GM19468 (cell line): ENCODE measurements at regions not wholly inside any gene's neighbourhood (a gene's known extent, or its start where the extent isn't known, plus 50 kb on each side); places are given as distances from the start of the nearest gene placed in this dataset.
"Not testable (repeated sequence)": the region's sequence is repeated elsewhere in the genome, so short reads cannot be mapped to it uniquely, and the experiment has no call there.

Experiments used
- ATAC-seq: cut with Tn5 transposase; IDR thresholded peaks from one replicate; pipeline ENCODE4 v1.9.1; 2021; ENCODE audit warnings: mild to moderate bottlenecking, moderate library complexity, moderate number of reproducible peaks; ENCODE audit not compliant: unreplicated experiment; ENCODE audit errors: extremely low read depth

DNA sequence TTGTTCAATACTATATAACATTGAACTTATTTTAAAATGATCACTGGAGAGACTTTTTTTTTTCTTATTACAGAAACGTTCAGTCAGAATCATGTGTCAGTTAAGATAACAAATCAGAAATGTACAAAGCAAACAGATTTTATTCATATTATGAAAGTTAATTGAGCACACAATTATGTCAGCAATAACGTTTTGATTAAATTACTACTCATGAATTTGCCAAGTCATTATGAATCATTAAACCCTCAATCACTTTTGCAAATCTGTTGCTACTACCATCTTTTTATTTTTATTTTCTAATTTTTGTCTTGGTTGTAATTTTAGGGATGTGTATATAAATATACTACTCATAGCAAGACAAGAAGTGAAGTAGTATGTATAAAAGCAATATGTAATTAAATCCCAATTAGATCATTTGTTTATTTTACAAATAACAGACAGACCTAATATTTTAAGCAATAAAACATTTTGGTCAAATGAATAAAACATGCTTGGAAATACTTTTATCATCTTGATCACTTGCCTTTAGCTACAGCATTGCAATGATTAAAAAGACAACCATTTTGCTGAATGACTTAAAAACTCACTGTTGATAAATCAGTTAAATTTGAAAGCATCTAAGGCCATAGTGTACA, 893.4 kb upstream of the MIR17HG start:
- no peak for ATAC-seq

DNA sequence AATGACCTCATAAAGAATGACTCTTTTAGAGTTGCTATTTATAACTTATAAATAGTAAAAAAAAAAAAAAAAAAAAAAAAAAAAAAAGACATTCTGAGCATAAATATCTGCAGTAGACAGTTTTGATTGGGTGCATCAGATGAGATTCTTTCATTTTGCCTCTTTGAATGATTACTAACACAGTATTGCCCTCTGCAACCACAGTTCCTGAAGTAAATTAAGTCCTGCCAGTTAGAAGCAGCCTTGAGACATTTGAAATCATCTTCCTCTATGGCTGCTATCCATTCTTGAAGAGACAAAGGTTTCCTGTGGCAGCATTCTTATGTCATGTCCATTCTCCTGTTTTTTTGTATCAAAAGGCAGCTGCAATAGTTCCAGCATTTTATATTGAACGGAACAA, 892.4 kb upstream of the MIR17HG start:
- ATAC-seq, result no peak

DNA sequence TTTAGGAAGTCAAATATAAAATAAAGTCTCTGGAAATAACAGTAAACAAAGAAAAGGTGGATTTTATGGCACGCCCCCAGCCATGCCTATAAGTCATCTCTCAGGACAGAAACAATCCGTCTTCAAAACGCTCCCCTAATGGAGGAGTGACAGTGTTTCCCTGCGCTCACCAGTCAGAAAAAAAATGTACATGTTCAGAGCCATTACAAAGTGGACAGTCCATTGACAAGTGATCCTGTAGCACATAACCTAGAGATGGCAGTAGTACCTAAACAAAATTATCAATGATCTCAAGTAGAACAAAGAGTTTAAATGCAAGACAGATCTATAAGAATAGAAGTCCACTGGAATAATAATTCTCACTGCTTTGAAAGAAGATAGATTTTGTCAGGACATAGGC, 891.7 kb upstream of the MIR17HG start:
- no peak for ATAC-seq

DNA sequence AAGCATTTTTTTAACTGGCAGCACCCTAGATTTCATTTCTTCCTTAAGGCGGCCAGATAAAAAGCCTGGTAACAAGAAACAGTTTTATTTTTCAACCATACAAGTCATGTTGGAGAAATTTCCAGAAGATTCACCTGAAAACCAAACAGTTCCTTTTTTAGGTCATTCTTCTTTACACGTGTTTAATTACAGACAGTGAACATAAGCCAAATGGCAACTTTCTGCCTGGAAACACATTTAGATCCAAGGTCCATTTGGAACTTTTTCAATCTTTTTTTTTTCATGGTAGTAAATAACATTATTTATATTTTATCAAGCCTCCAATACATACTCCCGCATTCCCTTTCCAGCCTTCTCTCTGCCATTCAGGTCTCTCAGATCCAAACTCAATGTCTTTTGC, 886.1 kb upstream of the MIR17HG start:
- ATAC-seq, result no peak

DNA sequence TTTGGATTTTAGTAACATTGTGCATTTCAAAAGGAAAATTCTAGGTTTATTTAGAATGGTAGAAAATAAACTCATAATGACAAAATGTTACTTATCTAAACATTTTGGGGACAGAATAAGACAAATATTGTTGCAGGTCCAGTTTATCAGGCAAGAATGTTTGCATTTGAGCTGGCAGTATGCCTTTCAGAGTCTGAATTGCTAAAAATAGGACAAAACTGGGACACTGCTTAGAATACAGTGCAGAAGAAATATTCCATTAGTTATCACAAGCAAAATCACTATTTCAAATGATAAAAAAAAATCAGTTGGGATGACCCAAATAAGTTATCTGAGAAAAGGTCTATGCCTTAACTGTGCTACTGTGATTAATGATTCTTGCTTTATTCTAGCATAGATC, 870.3 kb upstream of the MIR17HG start:
- ATAC-seq, result no peak

DNA sequence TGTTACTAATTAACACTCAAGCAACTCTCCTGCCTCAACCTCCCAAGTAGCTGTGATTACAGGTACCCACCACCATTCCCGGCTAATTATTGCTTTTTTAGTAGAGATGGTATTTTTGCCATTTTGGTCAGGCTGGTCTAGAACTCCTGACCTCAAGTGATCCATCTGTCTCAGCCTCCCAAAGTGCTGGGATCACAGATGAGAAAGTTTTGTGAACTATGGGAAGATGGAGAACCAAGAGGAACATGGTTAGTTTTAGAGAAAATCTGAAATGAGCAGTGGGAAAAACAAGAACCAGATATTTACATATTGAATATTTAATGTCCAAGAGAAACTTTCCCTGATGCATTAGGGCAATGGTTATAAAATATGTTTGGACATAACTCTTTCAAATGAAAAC, 863.6 kb upstream of the MIR17HG start:
- ATAC-seq, result no peak

DNA sequence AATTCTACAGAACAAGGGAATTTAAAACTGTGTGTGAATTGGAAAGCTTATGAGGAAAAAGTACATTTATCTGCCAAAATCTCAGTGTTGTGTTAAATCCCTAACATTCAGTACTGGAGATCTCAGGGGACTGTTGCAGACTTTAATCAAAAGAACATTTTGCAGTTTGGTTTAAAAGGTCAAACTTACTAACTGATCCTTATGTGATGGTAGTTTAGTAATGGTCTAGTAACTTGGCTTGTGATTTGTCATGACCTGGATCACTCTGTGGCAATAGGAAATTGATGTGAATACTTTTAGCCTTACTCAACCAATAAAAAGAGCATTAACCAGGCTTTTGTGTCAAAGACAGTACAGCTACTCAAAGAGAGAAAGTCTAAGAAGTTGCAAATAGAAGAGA, 862.1 kb upstream of the MIR17HG start:
- no peak for ATAC-seq

DNA sequence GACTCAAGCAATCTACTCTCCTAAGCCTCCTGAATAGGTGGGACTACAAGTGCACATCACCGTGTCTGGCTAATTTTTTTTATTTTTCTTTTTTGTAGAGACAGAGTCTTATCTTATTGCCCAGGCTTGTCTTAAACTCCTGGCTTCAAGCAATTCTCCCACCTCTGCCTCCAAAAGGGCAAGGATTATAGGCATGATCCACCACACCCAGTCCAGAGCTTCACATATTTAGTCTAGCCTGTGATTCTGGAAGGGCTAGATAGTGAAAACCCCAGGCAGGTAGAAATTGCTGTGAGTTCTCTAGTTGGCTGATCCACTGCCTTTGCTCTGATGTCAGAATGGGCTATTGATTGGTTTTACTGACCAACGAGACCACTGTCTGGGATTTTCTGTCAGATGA, 854.6 kb upstream of the MIR17HG start:
- ATAC-seq, result no peak

DNA sequence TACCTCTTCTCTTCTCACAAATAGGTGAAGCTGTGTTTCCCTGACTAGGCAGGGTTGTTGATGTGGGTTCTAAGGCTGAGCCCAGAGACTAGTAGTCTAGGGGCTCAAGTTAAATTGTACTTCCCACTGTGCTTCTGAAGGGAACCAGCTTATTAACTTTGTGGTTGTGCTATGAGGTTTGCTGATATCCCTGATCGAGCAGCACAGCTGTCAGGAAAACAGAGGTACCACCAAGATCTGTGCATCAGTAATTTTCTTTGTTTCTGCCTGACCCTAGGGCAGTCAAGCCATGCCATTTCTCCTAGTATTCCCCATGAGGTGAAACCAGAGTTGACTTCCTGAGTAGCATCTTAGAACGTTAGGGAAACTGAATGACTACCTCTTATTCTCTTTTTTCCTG, 853.8 kb upstream of the MIR17HG start:
- ATAC-seq, result no peak

DNA sequence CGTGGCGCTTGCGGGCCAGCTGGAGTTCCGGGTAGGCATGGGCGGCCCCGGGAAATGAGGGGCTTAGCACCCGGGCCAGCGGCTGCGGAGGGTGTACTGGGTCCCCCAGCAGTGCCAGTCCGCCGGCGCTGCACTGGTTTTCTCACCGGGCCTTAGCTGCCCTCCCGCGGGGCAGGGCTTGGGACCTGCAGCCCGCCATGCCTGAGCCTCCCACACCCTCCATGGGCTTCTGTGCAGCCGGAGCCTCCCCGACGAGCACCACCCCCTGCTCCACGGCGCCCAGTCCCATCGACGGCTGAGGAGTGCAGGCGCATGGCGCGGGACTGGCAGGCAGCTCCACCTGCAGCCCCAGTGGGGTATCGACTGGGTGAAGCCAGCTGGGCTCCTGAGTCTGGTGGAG, 852.6 kb upstream of the MIR17HG start:
- ATAC-seq, result not testable (repeated sequence)

DNA sequence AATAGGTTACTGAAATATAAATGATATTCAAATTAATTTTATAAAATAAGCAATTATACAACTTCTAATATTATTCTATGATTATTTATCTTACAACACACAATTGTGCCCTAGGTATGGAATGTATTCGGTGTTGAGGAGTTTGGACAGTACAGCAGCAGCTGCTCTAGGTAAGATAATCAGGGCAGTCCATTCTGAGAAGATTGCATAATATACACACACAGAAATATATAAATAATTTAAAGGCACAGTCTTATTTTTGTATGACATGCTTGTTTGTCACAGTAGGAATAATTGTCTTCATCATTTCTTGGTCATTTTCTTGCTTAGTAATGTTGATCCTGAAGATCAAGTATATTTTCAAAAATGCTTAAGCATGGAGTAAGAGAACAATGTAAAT, 849.4 kb upstream of the MIR17HG start:
- ATAC-seq, result no peak

DNA sequence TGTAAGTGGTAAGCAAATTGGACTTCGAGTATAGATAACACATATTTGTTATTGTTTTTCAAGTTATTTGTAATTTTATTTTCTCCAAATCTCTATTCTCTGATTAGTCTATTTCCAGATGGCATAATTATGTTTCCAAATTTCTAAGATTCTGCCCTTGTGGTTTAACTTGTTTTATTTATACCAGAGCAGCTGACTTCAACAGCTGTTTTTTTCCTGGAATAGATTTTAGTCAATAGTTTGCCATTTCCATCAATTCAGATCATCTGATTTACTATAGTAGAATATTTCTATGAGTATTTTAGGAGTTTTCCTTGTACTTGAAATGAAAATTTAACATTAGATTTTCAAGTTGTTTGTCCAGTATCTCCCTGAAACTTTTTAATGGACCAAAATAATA, 848.7 kb upstream of the MIR17HG start:
- no peak for ATAC-seq

DNA sequence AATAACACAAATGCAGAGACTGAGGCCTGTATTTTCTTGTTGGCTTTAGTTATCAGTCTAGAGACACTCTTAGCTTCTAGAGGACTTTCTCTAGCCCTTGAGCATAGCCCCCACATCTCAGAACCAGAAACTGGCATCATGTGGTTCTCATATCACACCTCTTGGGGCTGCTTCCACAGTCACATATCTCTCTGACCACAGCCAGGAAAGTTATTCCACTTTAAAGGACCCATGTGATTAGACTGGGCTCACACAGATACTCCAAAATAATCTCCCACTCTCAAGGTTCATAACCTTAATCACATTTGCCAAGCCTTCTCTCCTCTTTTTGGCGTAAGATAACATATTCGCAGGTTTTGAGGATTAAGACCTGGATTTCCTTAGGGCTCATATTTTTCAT, 846.9 kb upstream of the MIR17HG start:
- ATAC-seq, result no peak

DNA sequence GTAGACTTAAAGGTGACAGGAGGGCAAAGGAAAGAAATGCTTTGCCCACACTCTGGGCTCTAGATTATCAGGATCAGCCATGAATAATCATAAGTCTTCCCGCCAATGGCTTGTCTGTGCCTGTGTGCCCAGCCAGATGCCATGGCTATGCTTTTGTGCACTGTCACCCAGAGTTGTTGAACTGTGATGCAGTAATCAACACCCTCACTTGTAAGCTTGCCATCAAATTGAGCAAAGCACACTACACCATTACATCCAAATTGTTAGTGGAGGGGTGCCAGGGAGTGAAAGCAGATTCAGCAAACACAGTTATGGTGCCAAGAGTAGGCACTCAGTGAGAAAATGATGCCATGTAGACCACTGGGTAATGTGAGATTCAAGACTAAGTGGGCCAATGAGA, 845.3 kb upstream of the MIR17HG start:
- no peak for ATAC-seq

DNA sequence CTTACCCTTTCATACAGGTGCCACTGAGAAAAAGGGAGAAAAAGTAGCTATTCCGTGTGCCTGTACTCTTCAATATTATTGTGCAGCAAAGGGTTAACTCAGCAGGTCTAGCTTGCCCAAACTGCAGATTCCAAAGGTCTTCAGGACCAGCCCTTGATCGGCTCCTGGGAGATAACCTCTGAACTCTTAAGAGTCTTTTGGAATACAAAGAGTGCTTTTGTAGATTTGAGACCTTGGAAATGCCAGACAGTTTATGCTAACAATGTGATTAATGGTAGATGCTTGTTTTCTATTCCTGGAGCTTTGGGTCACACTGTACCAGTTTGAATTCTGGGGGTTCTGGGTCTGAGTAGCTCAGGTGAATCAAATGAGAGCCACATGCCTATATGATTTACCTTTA, 844.7 kb upstream of the MIR17HG start:
- no peak for ATAC-seq

DNA sequence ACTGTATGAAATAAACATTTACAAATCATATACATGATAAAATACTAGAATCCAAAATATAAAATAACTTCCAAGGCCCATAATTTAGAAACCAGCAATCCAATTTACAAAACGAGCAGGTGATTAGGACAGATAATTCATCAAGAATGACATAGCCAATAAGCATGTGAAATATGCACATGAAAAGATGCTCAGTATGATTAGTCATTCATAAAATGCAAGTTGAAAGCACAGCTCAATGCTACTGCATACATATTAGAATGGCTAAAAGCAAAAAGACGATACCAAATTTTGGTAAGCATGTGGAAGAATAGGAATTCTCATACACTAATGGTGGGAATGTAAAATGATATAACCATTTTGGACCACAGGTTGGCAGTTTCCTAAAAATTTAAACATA, 837.2 kb upstream of the MIR17HG start:
- no peak for ATAC-seq

DNA sequence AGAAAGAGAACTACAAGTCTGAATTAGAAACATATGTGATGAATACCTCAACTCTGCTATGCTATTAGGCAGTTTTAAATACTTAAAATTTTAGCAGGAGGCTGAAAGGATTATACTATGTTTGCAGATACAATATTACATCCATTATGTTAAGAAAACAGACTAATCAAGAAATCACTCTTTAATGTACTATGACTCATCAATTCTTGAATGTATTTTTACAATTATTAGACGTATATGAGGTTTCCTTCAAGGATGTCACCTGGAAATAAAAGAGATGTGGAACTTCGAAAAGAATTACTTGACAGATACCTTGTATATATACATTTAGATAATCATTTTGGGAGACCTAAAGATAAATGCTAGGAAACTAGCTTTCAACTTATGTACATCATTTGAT, 835.6 kb upstream of the MIR17HG start:
- no peak for ATAC-seq

DNA sequence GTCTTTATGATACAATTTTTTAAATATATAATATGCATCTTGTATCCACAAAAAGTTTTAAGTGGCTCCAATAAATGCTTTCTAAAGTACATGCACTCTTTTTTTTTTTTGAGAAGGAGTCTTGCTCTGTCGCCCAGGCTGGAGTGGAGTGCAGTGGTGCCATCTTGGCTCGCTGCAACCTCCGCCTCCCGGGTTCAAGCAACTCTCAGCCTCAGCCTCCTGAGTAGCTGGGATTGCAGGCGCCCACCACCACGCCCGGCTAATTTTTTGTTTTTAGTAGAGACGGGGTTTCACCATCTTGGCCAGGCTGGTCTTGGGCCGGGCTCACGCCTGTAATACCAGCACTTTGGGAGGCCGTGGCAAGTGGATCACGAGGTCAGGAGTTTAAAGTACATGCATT, 832.8 kb upstream of the MIR17HG start:
- not testable (repeated sequence) for ATAC-seq

DNA sequence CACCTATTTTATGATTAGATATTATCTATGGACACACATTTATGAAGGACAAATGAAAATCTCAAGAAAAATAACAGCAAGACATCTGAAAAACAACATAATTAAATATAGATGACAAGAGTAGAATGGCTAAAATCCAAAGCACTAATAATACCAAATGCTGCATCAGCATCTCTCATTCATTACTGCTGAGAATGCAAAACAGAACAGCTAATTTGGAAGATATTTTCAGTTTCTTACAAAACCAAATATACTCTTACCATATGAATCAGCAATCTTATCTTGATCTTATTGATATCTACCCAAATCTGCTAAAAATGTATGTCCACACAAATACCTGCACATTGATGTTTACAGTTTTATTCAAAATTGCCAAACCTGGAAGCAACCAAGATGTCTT, 829.1 kb upstream of the MIR17HG start:
- no peak for ATAC-seq

DNA sequence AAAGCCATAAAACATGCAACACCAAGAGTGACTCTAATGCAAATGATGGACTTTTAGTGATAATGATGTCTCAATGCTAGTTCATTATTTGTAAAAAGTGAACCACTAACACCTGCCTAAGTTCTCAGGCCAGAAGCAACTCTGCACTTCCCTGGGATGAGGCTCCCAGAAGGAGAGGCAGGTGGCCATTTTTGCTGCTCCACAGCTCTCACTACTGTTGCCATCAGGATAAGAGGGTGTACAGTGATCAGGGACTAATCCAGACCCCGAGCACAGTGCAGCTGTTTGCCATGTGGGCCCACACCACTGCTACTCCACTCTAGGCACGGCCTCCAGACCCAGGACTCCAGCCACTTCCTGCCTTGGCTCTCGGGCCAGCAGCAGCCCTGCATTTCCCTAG, 828.3 kb upstream of the MIR17HG start:
- no peak for ATAC-seq

DNA sequence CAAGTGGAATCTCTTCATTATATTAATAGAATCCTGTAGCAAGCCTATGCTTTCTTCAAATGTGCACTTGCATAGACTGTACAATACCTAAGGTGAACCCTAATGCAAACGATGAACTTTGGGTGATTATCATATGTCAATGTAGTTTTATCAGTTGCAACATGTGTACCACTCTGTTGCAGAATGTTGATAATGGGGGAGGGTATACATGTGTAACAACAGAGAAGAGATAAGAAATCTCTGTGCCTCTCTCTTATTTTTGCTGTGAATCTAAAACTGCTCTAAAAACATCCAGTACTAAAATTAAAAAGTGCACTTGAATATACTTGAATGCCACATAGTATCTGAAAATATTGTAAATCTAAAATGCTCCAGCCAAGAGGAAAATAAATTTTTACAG, 820.8 kb upstream of the MIR17HG start:
- ATAC-seq, result no peak

DNA sequence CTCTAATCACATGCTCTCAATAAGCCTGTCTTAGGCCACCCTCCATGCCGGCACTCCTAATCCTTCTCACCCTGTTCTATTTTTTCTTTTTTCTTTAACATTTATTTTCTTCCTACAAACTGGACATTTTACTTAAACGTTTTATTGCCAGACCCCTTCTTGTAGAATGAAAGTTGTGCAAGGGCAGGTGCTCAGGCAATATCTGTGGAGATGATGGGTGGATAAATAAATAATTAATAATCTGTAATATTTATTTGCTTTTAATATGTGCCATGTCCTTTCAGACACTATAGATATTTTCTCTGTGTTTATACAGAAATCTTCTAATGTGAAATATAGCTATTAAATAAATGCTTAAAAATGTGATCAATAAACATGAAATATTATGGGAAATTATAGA, 815.7 kb upstream of the MIR17HG start:
- ATAC-seq, result no peak
